Spleen (tissue), 11 donors: ENCODE measurements at regions not wholly inside any gene's neighbourhood (a gene's known extent, or its start where the extent isn't known, plus 50 kb on each side); places are given as distances from the start of the nearest gene placed in this dataset.

Experiments used
- DNase-seq: peaks from one replicate; pipeline ENCODE4 v3.0.0-alpha.2; 2020
- H3K27ac ChIP-seq, 8 donors: fragments of 200-600 bp; sonication (generic) in 7 of 8; 1 replicate in 4 of 8; 2 replicates in 4 of 8; pipeline versions ENCODE4 v1.5.0 to v1.8.0; 2016 to 2021; ENCODE audit warnings: inconsistent platforms in 4 of 8, mild to moderate bottlenecking in 4 of 8, moderate library complexity in 1 of 8
- H3K27me3 ChIP-seq, 7 donors: fragments of 200-600 bp; sonication (generic) in 6 of 7; replicated peaks in 1 of 7; 1 replicate in 4 of 7; 2 replicates in 3 of 7; pipeline versions ENCODE4 v1.5.0 to v1.8.0; 2016 to 2021; ENCODE audit warnings: inconsistent platforms in 3 of 7, mild to moderate bottlenecking in 1 of 7
- H3K36me3 ChIP-seq, 6 donors: fragments of 200-600 bp; sonication (generic) in 5 of 6; 1 replicate in 4 of 6; 2 replicates in 2 of 6; pipeline versions ENCODE4 v1.5.0 to v1.8.0; 2016 to 2021; ENCODE audit warnings: inconsistent platforms in 2 of 6
- H3K4me1 ChIP-seq, 6 donors: fragments of 200-600 bp; sonication (generic) in 5 of 6; 1 replicate in 3 of 6; 2 replicates in 3 of 6; pipeline versions ENCODE4 v1.5.0 to v1.8.0; 2016 to 2021; ENCODE audit warnings: inconsistent platforms in 3 of 6
- H3K4me3 ChIP-seq, 8 donors: fragments of 200-600 bp; sonication (generic) in 7 of 8; 1 replicate in 4 of 8; 2 replicates in 4 of 8; pipeline versions ENCODE4 v1.5.0 to v1.8.0; 2016 to 2021; ENCODE audit warnings: inconsistent platforms in 4 of 8, mild to moderate bottlenecking in 4 of 8, moderate library complexity in 2 of 8
- H3K9me3 ChIP-seq, 8 donors: fragments of 200-600 bp; sonication (generic) in 7 of 8; 1 replicate in 4 of 8; 2 replicates in 4 of 8; pipeline versions ENCODE4 v1.5.0 to v1.8.0; 2016 to 2021; ENCODE audit warnings: inconsistent platforms in 4 of 8
- CTCF ChIP-seq, 11 experiments: fragments of 200-600 bp in 7 of 11; fragments of 450-650 bp in 4 of 11; sonication (generic) in 4 of 11; IDR thresholded peaks in 8 of 11; conservative IDR thresholded peaks in 3 of 11; 1 replicate in 7 of 11; 2 replicates in 4 of 11; pipeline versions ENCODE4 v1.4.0 to v1.8.0; 2016 to 2021; ENCODE audit warnings: antibody characterized with exemption in 11 of 11, inconsistent platforms in 4 of 11, mild to moderate bottlenecking in 1 of 11
- POLR2A ChIP-seq, 3 donors: fragments of 450-650 bp; IDR thresholded peaks; one replicate each; pipeline ENCODE4 v1.5.1; 2017; ENCODE audit warnings: antibody characterized with exemption in 3 of 3, mild to moderate bottlenecking in 1 of 3
- POLR2AphosphoS5 ChIP-seq, 3 donors: sonication (generic); formaldehyde crosslinking; IDR thresholded peaks; one replicate each; pipeline ENCODE4 v1.5.1; 2017; ENCODE audit warnings: antibody characterized with exemption in 3 of 3
- WGBS, 5 donors: extraction: QIAGEN DNeasy Blood & Tissue Kit in 3 of 5; methylation state at CpG; one replicate each; pipeline versions ENCODE4 v1.1.5 to v1.1.7; 2013 to 2018; 5-methylcytosine and 5-hydroxymethylcytosine counted together
- intact Hi-C: fragments of 100-400 bp; cut with DNase I; formaldehyde crosslinking; loops from one replicate; pipeline ENCODE4 v1.15.0; 2023; ENCODE audit warnings: low total_unique reads
- donor health status: healthy with polysubstance abuse.
- donor health status: DM: no; HTN: no; CAD: no; lungs with moderate emphysema.
- donor health status: DM: no; HTN: no; CAD: no.
- donor health status: Bipolar disorder and iron deficiency.
- donor health status: healthy.
- donor health status: DM: no; HTN: no; CAD: no.
- donor health status: DM: yes; HTN: yes; CAD: no.

GRCh38 chr12:13652105-13652504 lies 329.3 kb downstream of the GRIN2B start:
- Histone ChIP-seq H3K4me3 (no peak overlapping the region), H3K27me3 (no peaks in the 10 kb centered on the region), H3K4me1 (no peaks in the 10 kb centered on the region), H3K27ac (no peak overlapping the region), H3K9me3 (no peaks in the 10 kb centered on the region), H3K36me3 (no peaks in the 10 kb centered on the region)
- no peak for DNase-seq
- no peak for TF ChIP-seq CTCF (IDR thresholded peaks at IDR 0.05 in 8 of 11, conservative IDR thresholded peaks at IDR 0.05 in 3 of 11)
- 85 to 100% (median 90%) methylated on average over 1 of the region's 1 CpG for WGBS, 5 donors
- intact Hi-C loops = loop anchor here (10.0 kb wide), 1 partner anchor 277 kb away; no protein-coding TSS in a partner anchor

- H3K4me1 ChIP-seq = no peaks in the 10 kb centered on the region
- WGBS, 5 donors = 47 to 82% (median 75%) methylated on average over 2 of the region's 2 CpGs
- no peak for TF ChIP-seq CTCF (IDR thresholded peaks at IDR 0.05 in 8 of 11, conservative IDR thresholded peaks at IDR 0.05 in 3 of 11)
- TF ChIP-seq POLR2AphosphoS5 (IDR thresholded peaks at IDR 0.05) = no peak
- no peak for TF ChIP-seq POLR2A (IDR thresholded peaks at IDR 0.05)
- no peak overlapping the region for H3K4me3 ChIP-seq
- DNase-seq = no peak
- no peaks in the 10 kb centered on the region for H3K27me3 ChIP-seq
- H3K27ac ChIP-seq = no peak overlapping the region
- no peaks in the 10 kb centered on the region for H3K9me3 ChIP-seq
- intact Hi-C loops = no loop called here
- H3K36me3 ChIP-seq = no peaks in the 10 kb centered on the region
Observed at GRCh38 chr12:13635709-13636108, 345.7 kb downstream of the GRIN2B start.

GRCh38 chr12:13631873-13632272 lies 349.5 kb downstream of the GRIN2B start:
- WGBS, 5 donors = 71 to 88% (median 76%) methylated on average over 2 of the region's 2 CpGs
- no peak for DNase-seq
- Histone ChIP-seq H3K36me3 (no peaks in the 10 kb centered on the region), H3K4me1 (no peaks in the 10 kb centered on the region), H3K9me3 (no peaks in the 10 kb centered on the region), H3K27me3 (no peaks in the 10 kb centered on the region), H3K4me3 (no peak overlapping the region), H3K27ac (no peak overlapping the region)
- intact Hi-C loops = no loop called here
- TF ChIP-seq POLR2AphosphoS5 (IDR thresholded peaks at IDR 0.05) (no peak), CTCF (IDR thresholded peaks at IDR 0.05 in 8 of 11, conservative IDR thresholded peaks at IDR 0.05 in 3 of 11) (no peak), POLR2A (IDR thresholded peaks at IDR 0.05) (no peak)

- DNase-seq = no peak
- H3K27me3 ChIP-seq = no peaks in the 10 kb centered on the region
- 76 to 87% (median 78%) methylated on average over 3 of the region's 3 CpGs for WGBS, 5 donors
- H3K36me3 ChIP-seq = no peaks in the 10 kb centered on the region
- no peaks in the 10 kb centered on the region for H3K4me1 ChIP-seq
- H3K9me3 ChIP-seq = no peaks in the 10 kb centered on the region
- TF ChIP-seq POLR2A (IDR thresholded peaks at IDR 0.05) (no peak), CTCF (IDR thresholded peaks at IDR 0.05 in 8 of 11, conservative IDR thresholded peaks at IDR 0.05 in 3 of 11) (no peak), POLR2AphosphoS5 (IDR thresholded peaks at IDR 0.05) (no peak)
- no peak overlapping the region for H3K27ac ChIP-seq
- H3K4me3 ChIP-seq = no peak overlapping the region
- intact Hi-C loops = no loop called here
Observed at GRCh38 chr12:13630354-13630753, 351.0 kb downstream of the GRIN2B start.
